ENCODE measurements at regions not wholly inside any gene's neighbourhood (a gene's known extent, or its start where the extent isn't known, plus 50 kb on each side); places are given as distances from the start of the nearest gene placed in this dataset.
"Not testable (repeated sequence)": the region's sequence is repeated elsewhere in the genome, so short reads cannot be mapped to it uniquely, and the experiment has no call there.

- TF ChIP-seq POLR2AphosphoS5 (IDR thresholded peaks at IDR 0.05; ENCODE audit: low read depth); CTCF (conservative IDR thresholded peaks at IDR 0.05; ENCODE audit: low read depth in 2 of 2); EZH2 (IDR thresholded peaks at IDR 0.05; ENCODE audit: low read depth, unreplicated experiment); REST (IDR thresholded peaks at IDR 0.05; ENCODE audit: unreplicated experiment); ZNF114 (CRISPR knock-in tag; IDR thresholded peaks at IDR 0.05); EZH2phosphoT487 (IDR thresholded peaks at IDR 0.05; ENCODE audit: unreplicated experiment); JUNB (IDR thresholded peaks at IDR 0.05; ENCODE audit: unreplicated experiment); CREB1 (CRISPR knock-in tag; IDR thresholded peaks at IDR 0.05; ENCODE audit: low read depth); ETS1 (IDR thresholded peaks at IDR 0.05); NANOG (IDR thresholded peaks at IDR 0.05; ENCODE audit: borderline replicate concordance); STAT1 (IDR thresholded peaks at IDR 0.05; ENCODE audit: unreplicated experiment); ZNF331 (CRISPR knock-in tag; IDR thresholded peaks at IDR 0.05; ENCODE audit: low read depth): not testable (repeated sequence)
Observed at GRCh38 chr11:67881836-67882235, 122.1 kb downstream of the UNC93B1 start.

Data from GM23338 (cell line).